RWPE2 (cell line): ENCODE measurements at regions not wholly inside any gene's neighbourhood (a gene's known extent, or its start where the extent isn't known, plus 50 kb on each side); places are given as distances from the start of the nearest gene placed in this dataset.

ENCODE experiments used
- ATAC-seq: fragments of 200-7000 bp; cut with Tn5 transposase; 3 replicates; pipeline ENCODE4 v1.9.1; 2021; ENCODE audit warnings: low read depth
- DNase-seq: peaks from one replicate; pipeline ENCODE4 v3.0.0-alpha.2; 2020; ENCODE audit warnings: low spot score
- H3K27ac ChIP-seq: fragments of 450-650 bp; 2 replicates; pipeline ENCODE4 v1.5.1; 2017; ENCODE audit warnings: mild to moderate bottlenecking; ENCODE audit not compliant: poor library complexity, severe bottlenecking
- H3K27me3 ChIP-seq: fragments of 250-450 bp; sonication (Bioruptor Pico); 2 replicates; pipeline ENCODE4 v1.5.1; 2021; ENCODE audit warnings: mild to moderate bottlenecking, moderate library complexity; ENCODE audit not compliant: insufficient read depth, poor library complexity, severe bottlenecking
- H3K36me3 ChIP-seq: fragments of 250-450 bp; sonication (Bioruptor Pico); 2 replicates; pipeline ENCODE4 v1.5.1; 2020; ENCODE audit warnings: low read depth, mild to moderate bottlenecking, moderate library complexity
- H3K4me1 ChIP-seq: fragments of 250-450 bp; sonication (Bioruptor Pico); 2 replicates; pipeline ENCODE4 v1.5.1; 2021; ENCODE audit warnings: mild to moderate bottlenecking, moderate library complexity; ENCODE audit not compliant: insufficient read depth, poor library complexity, severe bottlenecking
- H3K4me3 ChIP-seq: fragments of 250-450 bp; sonication (Bioruptor Pico); 2 replicates; pipeline ENCODE4 v1.5.1; 2021; ENCODE audit warnings: mild to moderate bottlenecking, moderate library complexity; ENCODE audit not compliant: severe bottlenecking
- H3K9me3 ChIP-seq: fragments of 250-450 bp; sonication (Bioruptor Pico); 2 replicates; pipeline ENCODE4 v1.5.1; 2021; ENCODE audit warnings: mild to moderate bottlenecking, moderate library complexity; ENCODE audit not compliant: severe bottlenecking
- TF ChIP-seq, protein P1 (sequence below): fragments of 450-650 bp; IDR thresholded peaks from one replicate; pipeline ENCODE4 v1.5.1; 2017; ENCODE audit warnings: mild to moderate bottlenecking, moderate library complexity; ENCODE audit not compliant: poor library complexity, severe bottlenecking

DNA sequence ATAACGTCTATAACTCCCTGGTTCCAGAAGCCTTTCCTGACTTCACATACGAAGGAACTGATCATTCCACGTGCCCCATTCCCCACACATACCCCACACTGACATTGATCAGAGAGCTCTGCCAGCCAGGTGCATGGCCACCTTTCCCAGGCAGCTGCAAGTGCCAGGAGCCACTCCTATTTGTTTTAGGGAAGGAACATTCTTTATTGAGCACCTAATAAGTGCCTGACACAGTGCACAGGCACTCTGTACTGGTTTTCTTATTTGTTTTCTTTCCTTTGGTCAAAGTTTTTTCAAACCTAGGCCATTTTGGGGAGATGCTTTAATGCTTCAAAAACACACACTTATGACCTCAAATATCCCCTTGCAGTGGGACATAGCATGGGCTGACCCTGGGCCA is 50.0 kb downstream of the PITPNM2 start:
- H3K4me1 ChIP-seq, result no peaks in the 10 kb centered on the region
- no peak for DNase-seq
- H3K27me3 ChIP-seq, result no peaks in the 10 kb centered on the region
- ATAC-seq, result no peak
- no peaks in the 10 kb centered on the region for H3K36me3 ChIP-seq
- H3K9me3 ChIP-seq, result no peaks in the 10 kb centered on the region
- H3K4me3 ChIP-seq, result no peak overlapping the region
- H3K27ac ChIP-seq, result no peak overlapping the region
- TF ChIP-seq, protein P1, sequence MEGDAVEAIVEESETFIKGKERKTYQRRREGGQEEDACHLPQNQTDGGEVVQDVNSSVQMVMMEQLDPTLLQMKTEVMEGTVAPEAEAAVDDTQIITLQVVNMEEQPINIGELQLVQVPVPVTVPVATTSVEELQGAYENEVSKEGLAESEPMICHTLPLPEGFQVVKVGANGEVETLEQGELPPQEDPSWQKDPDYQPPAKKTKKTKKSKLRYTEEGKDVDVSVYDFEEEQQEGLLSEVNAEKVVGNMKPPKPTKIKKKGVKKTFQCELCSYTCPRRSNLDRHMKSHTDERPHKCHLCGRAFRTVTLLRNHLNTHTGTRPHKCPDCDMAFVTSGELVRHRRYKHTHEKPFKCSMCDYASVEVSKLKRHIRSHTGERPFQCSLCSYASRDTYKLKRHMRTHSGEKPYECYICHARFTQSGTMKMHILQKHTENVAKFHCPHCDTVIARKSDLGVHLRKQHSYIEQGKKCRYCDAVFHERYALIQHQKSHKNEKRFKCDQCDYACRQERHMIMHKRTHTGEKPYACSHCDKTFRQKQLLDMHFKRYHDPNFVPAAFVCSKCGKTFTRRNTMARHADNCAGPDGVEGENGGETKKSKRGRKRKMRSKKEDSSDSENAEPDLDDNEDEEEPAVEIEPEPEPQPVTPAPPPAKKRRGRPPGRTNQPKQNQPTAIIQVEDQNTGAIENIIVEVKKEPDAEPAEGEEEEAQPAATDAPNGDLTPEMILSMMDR, result no peak

DNA sequence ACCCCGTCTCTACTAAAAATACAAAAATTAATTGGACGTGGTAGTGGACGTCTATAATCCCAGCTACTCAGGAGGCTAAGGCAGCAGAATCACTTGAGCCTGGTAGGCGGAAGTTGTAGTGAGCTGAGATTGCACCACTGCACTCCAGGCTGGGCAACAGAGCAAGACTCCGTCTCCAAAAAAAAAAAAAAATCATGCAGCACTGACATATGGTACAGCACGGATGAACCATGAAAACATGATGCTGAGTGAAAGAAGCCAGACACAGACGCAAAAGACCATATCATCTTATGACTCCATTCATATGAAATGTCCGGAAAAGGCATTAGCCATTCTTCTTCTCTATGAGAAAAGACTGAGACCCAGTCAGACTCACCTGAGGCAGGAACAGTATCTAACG is 50.4 kb downstream of the PITPNM2 start:
- ATAC-seq, result no peak
- Histone ChIP-seq H3K4me3 (no peak overlapping the region), H3K4me1 (no peaks in the 10 kb centered on the region), H3K9me3 (no peaks in the 10 kb centered on the region), H3K27ac (no peak overlapping the region), H3K36me3 (no peaks in the 10 kb centered on the region), H3K27me3 (no peaks in the 10 kb centered on the region)
- TF ChIP-seq, protein P1, result no peak
- DNase-seq, result no peak

DNA sequence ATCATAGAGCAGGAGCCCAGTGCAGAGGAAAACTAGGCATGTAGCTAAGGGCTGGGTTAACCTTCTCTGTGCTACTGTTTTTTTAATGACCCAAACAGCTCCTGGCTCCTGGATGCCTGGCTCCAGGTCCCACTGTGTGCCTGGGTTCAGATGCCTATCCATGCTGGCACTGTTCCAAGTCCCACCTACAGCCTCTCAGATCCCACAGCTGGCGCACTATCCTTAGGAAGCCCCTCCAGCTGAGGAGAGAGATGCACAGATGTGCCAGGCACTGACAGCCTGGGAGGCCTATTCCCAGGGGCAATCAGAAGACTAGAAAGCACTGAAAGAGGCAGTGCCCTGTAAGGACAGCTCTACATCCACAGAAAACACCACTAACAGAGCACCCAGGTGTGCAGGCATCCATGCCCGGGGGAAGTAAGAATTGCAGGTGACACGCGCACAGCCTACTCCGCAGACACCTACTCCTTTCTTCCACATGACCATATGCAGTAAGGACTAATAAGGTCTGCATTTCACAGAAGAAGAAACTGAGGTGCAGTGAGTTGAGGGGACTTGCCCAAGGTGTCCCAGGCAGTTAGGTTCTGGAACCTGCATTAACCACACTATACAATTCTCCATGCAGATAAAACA is 51.2 kb downstream of the PITPNM2 start:
- Histone ChIP-seq H3K4me3 (no peak overlapping the region), H3K27ac (no peak overlapping the region), H3K27me3 (no peaks in the 10 kb centered on the region), H3K36me3 (no peaks in the 10 kb centered on the region), H3K9me3 (no peaks in the 10 kb centered on the region), H3K4me1 (peaks cover 5% of the 10 kb centered on the region)
- DNase-seq (no peak), ATAC-seq (no peak)
- TF ChIP-seq, protein P1, result no peak

DNA sequence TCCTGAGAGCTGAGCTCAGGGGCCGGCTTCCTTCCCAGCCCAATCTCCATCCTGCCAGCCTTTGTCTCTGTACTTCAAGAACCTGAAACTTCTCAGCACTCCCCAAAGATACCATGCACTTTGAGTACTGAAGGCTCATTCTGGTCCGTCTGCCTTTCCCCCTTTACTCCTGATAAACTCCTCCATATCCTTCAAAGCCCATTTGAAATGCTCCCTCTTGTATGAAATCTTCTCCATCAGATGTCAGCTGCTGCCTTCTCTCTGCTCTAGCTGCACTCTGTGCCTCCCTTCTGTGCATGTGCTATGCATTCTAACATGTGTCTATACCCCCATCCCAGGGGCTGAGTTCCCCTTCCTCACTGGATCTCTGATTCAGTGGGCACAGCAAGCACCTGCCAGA is 52.1 kb downstream of the PITPNM2 start:
- H3K36me3 ChIP-seq, result no peaks in the 10 kb centered on the region
- DNase-seq, result no peak
- TF ChIP-seq, protein P1, result no peak

GRCh38 chr12:123097561-123098084 is 53.3 kb downstream of the PITPNM2 start:
- no peaks in the 10 kb centered on the region for H3K9me3 ChIP-seq
- ATAC-seq (no peak), DNase-seq (no peak)
- H3K27me3 ChIP-seq, result no peaks in the 10 kb centered on the region
- no peaks in the 10 kb centered on the region for H3K36me3 ChIP-seq
- no peak overlapping the region for H3K4me3 ChIP-seq
- no peak overlapping the region for H3K27ac ChIP-seq
- peaks cover 14% of the 10 kb centered on the region for H3K4me1 ChIP-seq
- TF ChIP-seq, protein P1, result no peak

More for the DNA sequence above, 52.1 kb downstream of the PITPNM2 start:
- Histone ChIP-seq H3K4me1 (peaks cover 9% of the 10 kb centered on the region), H3K9me3 (no peaks in the 10 kb centered on the region), H3K27ac (no peak overlapping the region), H3K27me3 (no peaks in the 10 kb centered on the region), H3K4me3 (no peak overlapping the region)
- no peak for ATAC-seq
